IgD-negative memory B cell (primary cell): ENCODE measurements at regions not wholly inside any gene's neighbourhood (a gene's known extent, or its start where the extent isn't known, plus 50 kb on each side); places are given as distances from the start of the nearest gene placed in this dataset.
A peak's percentile ranks its signal among the peaks of the same experiment; 100 is the strongest.
"Not testable (repeated sequence)": the region's sequence is repeated elsewhere in the genome, so short reads cannot be mapped to it uniquely, and the experiment has no call there.

ENCODE experiments used
- H3K27ac Mint-ChIP-seq, 3 donors: one replicate each; pipeline ENCODE4 v1.8.0; 2020 to 2022; ENCODE audit warnings: mild to moderate bottlenecking in 3 of 3, mixed read lengths in 3 of 3, moderate library complexity in 1 of 3
- H3K27me3 Mint-ChIP-seq: one replicate; pipeline ENCODE4 v1.8.0; 2021; ENCODE audit warnings: mixed read lengths
- H3K36me3 Mint-ChIP-seq: one replicate; pipeline ENCODE4 v1.8.0; 2020; ENCODE audit warnings: mild to moderate bottlenecking, mixed read lengths
- H3K4me1 Mint-ChIP-seq, 3 donors: one replicate each; pipeline ENCODE4 v1.8.0; 2020 to 2022; ENCODE audit warnings: mixed read lengths in 3 of 3, mild to moderate bottlenecking in 1 of 3
- H3K4me3 Mint-ChIP-seq, 4 donors: one replicate each; pipeline ENCODE4 v1.8.0; 2020 to 2022; ENCODE audit warnings: mild to moderate bottlenecking in 4 of 4, mixed read lengths in 4 of 4, moderate library complexity in 3 of 4
- H3K9me3 Mint-ChIP-seq, 3 donors: one replicate each; pipeline ENCODE4 v1.8.0; 2020 to 2021; ENCODE audit warnings: mixed read lengths in 3 of 3, mild to moderate bottlenecking in 1 of 3

DNA sequence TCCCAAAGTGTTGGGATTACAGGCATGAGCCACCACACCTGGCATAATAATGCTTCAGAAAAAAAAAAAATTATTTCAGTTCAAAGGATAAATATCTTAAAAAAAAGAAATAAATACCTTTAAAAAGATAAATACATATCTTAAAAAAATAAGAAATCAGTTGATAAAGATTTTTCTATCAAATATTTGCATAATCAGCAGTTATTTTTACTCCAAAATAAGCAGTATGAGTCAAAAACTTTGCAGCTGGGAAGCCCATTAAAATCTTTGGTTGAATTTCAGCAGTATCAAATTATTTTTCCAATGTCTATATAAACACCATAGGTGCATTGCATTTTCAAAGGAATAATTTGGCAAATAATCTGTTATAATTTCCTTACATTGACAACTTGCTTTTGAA, 202.5 kb downstream of the KBTBD8 start:
- H3K27ac Mint-ChIP-seq = no peak overlapping the region
- H3K36me3 Mint-ChIP-seq = no peaks in the 10 kb centered on the region
- no peak overlapping the region for H3K4me3 Mint-ChIP-seq
- H3K27me3 Mint-ChIP-seq = no peaks in the 10 kb centered on the region
- H3K4me1 Mint-ChIP-seq = peaks cover 0 to 5% (median 4%) of the 10 kb centered on the region in 3 donors
- peaks cover 0 to 1% (median 0%) of the 10 kb centered on the region in 3 donors for H3K9me3 Mint-ChIP-seq

DNA sequence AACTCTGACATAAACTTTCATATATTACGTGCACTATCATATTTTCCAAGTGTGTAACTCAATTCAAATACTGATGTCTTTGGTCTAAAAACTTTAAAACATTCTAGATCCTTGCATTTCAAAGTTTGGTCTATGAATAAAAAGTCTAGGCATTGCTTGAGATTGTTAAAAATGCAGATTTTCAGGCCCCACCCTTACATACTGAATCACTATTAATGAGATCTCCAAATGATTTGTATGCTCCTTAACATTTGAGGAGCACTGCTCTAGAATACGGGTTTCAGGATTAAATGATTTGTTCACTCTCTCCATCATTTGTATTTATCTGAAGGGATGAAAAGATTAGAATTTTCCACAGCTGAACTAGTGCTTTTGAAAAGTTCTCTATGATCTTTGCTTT, 202.9 kb downstream of the KBTBD8 start:
- H3K36me3 Mint-ChIP-seq = no peaks in the 10 kb centered on the region
- peaks cover 0 to 5% (median 4%) of the 10 kb centered on the region in 3 donors for H3K4me1 Mint-ChIP-seq
- H3K4me3 Mint-ChIP-seq = no peak overlapping the region
- peaks cover 0 to 1% (median 0%) of the 10 kb centered on the region in 3 donors for H3K9me3 Mint-ChIP-seq
- no peak overlapping the region for H3K27ac Mint-ChIP-seq
- no peaks in the 10 kb centered on the region for H3K27me3 Mint-ChIP-seq

DNA sequence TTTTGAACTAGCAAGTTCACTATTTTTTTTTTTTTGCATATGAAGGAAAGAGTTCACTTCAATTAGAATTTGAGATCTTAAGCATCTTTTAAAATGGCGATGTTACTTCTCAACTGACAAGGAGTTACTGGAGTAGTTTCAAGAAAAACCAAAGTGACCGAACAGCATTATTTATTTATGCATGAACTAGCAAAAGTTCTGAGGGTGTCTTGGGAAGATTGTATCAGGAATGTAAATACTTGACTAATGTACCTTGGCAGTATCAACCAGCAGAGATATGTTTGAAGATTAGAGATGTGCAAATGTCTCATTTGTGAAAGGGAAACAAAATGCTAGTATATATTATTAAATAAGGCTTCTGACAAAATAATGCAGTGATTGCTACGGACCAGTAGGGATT, 203.9 kb downstream of the KBTBD8 start:
- Mint-ChIP-seq H3K27ac (no peak overlapping the region), H3K4me3 (no peak overlapping the region)

DNA sequence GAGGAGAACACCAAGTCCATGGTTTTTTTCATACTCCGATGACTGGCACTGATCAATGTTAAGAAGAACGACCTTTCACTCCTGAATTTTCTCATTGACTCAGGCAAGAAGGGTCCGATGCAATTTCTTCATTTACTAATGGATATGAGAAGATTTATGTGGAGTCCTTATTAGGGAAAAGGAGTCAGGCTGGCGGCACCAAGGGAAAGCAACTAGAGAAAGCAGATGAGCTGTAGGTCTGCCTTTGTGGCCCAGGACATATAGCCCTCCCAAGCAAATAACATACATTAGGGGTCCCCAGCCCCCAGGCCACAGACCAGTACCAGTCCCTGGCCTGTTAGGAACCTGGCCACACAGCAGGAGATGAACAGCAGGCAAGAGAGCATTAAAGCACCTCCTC, 206.8 kb downstream of the KBTBD8 start:
- Mint-ChIP-seq H3K27ac (no peak overlapping the region), H3K36me3 (no peaks in the 10 kb centered on the region), H3K4me1 (peaks cover 0 to 5% (median 4%) of the 10 kb centered on the region in 3 donors), H3K27me3 (no peaks in the 10 kb centered on the region), H3K9me3 (no peaks in the 10 kb centered on the region), H3K4me3 (no peak overlapping the region)

More for the DNA sequence above, 203.9 kb downstream of the KBTBD8 start:
- Mint-ChIP-seq H3K9me3 (peaks cover 0 to 1% (median 0%) of the 10 kb centered on the region in 3 donors), H3K4me1 (peaks cover 0 to 5% (median 4%) of the 10 kb centered on the region in 3 donors), H3K27me3 (no peaks in the 10 kb centered on the region), H3K36me3 (no peaks in the 10 kb centered on the region)

DNA sequence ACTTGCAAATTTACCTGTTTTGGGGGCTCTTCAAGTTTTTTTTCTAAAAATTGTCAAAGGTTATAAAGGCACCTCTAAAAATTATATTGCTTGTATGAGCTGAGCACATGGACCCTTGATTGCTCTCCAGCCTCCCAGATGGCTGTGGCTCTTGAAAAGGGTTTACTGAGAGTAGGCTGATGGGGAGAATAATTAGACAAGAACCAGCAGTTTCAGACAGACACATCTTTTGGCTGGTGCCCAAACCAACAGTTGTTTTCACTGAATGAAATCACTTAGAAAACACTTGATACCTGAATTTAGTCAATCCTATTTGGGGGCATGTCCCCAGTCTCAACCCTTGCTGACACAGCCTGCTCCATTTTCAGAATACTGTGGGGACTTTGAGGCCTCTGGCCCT, 217.6 kb downstream of the KBTBD8 start:
- no peaks in the 10 kb centered on the region for H3K9me3 Mint-ChIP-seq
- no peak overlapping the region for H3K27ac Mint-ChIP-seq
- H3K36me3 Mint-ChIP-seq = no peaks in the 10 kb centered on the region
- peaks cover 3% of the 10 kb centered on the region for H3K27me3 Mint-ChIP-seq
- H3K4me1 Mint-ChIP-seq = no peaks in the 10 kb centered on the region
- no peak overlapping the region for H3K4me3 Mint-ChIP-seq

DNA sequence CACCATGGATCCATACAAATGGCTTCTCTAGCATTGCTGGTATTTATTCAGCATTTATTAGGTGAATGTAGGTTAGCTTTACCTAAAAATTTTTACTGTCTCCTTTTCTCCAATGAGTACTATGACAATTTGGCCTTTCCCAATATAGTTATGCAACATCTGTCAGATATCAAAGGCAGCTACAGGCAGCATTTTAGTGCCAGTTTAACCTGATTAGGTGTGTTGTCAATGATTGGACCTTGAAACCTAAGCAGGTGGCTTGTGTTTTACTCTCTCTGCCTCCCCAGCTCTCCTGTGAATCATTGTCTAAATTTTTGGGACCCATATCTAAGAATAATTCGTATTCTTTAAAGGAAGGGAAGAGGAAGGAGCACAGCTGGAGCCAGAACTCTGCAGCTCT, 228.9 kb downstream of the KBTBD8 start:
- H3K27me3 Mint-ChIP-seq = no peaks in the 10 kb centered on the region
- no peaks in the 10 kb centered on the region for H3K4me1 Mint-ChIP-seq
- no peaks in the 10 kb centered on the region for H3K9me3 Mint-ChIP-seq
- H3K36me3 Mint-ChIP-seq = no peaks in the 10 kb centered on the region
- H3K4me3 Mint-ChIP-seq = no peak overlapping the region
- H3K27ac Mint-ChIP-seq = no peak overlapping the region

DNA sequence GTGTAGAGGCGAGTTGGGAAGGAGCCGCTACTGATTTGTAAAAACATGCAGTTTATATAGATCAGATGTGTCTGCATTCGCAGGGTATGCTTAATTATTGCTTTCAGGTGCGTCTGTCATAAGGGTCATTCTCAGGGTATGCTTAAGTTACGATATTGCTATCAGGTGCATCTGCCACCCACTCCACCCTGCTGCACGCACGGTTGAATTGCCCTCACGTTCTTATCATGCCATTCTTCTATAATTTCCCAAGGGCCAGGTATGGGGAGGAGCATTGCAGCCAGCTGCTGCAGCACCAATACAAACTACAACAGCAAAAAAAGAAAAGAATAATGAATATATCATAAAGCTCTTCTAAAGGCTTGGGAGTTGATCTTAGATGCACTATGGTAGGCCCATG, 230.0 kb downstream of the KBTBD8 start:
- no peaks in the 10 kb centered on the region for H3K27me3 Mint-ChIP-seq
- H3K4me1 Mint-ChIP-seq = no peaks in the 10 kb centered on the region
- H3K27ac Mint-ChIP-seq = no peak overlapping the region
- no peak overlapping the region for H3K4me3 Mint-ChIP-seq
- no peaks in the 10 kb centered on the region for H3K9me3 Mint-ChIP-seq
- no peaks in the 10 kb centered on the region for H3K36me3 Mint-ChIP-seq

DNA sequence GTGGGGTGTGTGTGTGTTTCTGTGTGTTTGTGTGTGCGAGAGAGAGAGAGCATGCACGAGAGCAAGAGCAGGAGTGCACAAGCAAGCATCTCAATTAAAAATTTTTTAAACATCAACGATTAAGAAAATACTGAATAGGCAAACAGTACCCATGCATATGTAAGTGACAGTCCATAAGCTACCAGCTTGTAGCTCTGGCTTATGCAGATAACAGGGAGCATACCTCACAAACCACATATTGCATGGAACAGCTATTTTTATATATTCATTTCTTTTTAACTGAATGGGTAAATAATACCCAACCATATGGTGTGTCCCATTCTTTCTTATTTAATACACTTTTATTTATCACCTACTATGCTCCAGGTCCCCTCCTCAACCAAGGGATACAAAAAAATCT, 234.5 kb downstream of the KBTBD8 start:
- H3K4me1 Mint-ChIP-seq = no peaks in the 10 kb centered on the region
- H3K36me3 Mint-ChIP-seq = no peaks in the 10 kb centered on the region
- peaks cover 0 to 1% (median 0%) of the 10 kb centered on the region in 3 donors for H3K9me3 Mint-ChIP-seq
- H3K27me3 Mint-ChIP-seq = no peaks in the 10 kb centered on the region
- H3K27ac Mint-ChIP-seq = peak overlapping the region in 1 of 3 donors; percentile 37
- no peak overlapping the region for H3K4me3 Mint-ChIP-seq

DNA sequence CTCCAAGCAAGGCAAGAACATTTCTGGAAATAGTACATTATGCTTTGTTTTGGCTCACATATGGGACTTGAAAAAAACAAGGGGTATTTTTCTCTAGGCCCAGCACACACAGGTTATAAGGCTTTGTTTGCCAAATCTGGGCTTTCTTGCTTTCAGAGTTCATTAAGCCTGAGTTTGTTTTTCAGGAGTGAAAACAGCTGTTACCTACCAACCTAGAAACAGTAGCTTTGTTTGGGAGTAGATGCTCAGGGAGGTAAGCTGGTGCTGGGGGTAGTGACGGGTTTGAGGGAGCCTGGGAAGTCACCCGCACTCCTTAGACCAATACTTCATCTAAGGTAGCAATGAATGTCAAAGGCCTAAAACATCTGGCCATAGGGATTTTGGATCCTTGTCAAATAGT, 241.2 kb downstream of the KBTBD8 start:
- Mint-ChIP-seq H3K27ac (no peak overlapping the region), H3K36me3 (no peaks in the 10 kb centered on the region), H3K4me3 (no peak overlapping the region), H3K4me1 (no peaks in the 10 kb centered on the region), H3K9me3 (peaks cover 0 to 3% (median 0%) of the 10 kb centered on the region in 3 donors), H3K27me3 (no peaks in the 10 kb centered on the region)

DNA sequence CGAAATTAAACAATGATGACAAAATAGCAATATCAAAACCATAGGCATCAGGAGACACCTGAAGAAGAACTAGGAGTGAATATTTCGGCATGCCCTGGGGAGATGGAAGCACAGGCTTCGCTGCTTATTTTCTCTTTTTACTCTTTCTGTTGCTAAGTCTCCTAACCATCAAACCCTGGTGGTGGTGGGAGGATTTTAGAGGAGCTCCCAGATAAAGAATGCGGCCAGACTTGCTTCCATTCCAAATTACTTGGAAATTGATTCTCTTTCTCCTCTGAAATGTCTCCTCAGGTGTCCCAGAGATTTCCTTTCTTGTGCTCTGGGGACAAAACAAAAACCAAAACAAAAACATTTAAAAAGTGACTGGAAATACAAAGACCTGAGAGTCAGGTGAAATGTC, 243.0 kb downstream of the KBTBD8 start:
- no peaks in the 10 kb centered on the region for H3K36me3 Mint-ChIP-seq
- H3K27ac Mint-ChIP-seq = no peak overlapping the region
- no peaks in the 10 kb centered on the region for H3K4me1 Mint-ChIP-seq
- no peak overlapping the region for H3K4me3 Mint-ChIP-seq
- H3K27me3 Mint-ChIP-seq = no peaks in the 10 kb centered on the region
- H3K9me3 Mint-ChIP-seq = peaks cover 0 to 3% (median 0%) of the 10 kb centered on the region in 3 donors

DNA sequence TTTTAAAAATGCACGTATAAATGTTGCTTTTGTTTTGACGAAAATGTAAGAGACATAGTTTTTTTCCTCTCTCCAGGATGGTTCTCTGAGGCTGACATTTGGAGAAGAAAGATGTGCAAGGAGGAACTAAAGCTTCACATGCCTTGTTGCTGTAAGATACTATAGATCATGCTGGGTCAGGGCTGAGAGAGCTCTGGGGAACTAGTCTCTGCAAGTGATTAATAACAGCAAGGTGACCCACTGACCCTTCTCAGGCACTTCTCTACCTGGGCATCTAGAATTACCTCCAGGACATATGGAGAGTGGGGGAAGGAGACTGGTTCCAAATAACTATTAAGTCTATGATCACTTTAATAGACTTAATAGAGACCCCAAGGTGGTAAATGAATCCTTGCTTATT, 246.0 kb downstream of the KBTBD8 start:
- Mint-ChIP-seq H3K4me1 (no peaks in the 10 kb centered on the region), H3K4me3 (no peak overlapping the region), H3K36me3 (no peaks in the 10 kb centered on the region), H3K27ac (no peak overlapping the region), H3K9me3 (no peaks in the 10 kb centered on the region), H3K27me3 (peaks cover under 1% of the 10 kb centered on the region)

DNA sequence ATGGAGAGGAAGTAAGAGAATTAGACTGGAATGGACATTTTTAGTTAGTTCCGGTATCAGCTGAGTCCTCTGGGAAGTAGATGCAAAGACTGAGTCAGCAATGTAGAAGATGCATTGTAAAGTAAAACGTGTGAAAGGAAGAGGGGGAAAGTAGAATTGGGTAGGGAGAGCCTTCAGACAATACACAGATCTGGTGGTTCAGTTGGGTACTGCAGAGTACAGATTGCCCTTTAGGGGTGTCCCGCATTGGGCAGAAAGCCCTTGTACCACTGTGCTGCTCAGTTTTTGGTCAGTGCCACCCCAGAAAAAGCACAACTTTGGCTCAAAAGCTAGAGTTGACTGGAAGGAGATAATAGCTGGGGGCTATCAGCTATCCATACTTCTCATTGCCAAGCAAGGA, 247.4 kb downstream of the KBTBD8 start:
- H3K27ac Mint-ChIP-seq = no peak overlapping the region
- no peaks in the 10 kb centered on the region for H3K36me3 Mint-ChIP-seq
- H3K27me3 Mint-ChIP-seq = peaks cover 2% of the 10 kb centered on the region
- no peaks in the 10 kb centered on the region for H3K4me1 Mint-ChIP-seq
- no peak overlapping the region for H3K4me3 Mint-ChIP-seq
- no peaks in the 10 kb centered on the region for H3K9me3 Mint-ChIP-seq

DNA sequence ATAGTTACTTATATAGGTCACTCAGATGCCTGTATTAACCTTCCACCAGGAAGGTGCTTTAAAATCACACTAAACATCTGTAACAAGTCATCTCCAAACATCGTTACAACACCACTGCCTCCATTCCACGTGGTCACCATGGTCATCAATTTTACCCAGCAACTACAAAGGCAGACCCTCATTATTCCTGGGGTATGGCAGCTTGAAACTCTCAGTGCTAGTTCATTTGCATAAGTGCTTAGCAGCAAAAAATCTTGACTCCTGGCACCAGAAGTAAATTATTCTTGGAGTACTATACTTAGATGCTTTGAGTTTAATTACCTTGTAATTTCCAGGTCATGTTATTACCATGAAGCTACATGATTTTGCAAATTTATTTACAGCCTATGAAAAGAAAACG, 250.6 kb downstream of the KBTBD8 start:
- Mint-ChIP-seq H3K9me3 (peaks cover 3 to 7% (median 4%) of the 10 kb centered on the region in 3 donors), H3K4me1 (peaks cover 0 to 2% (median 0%) of the 10 kb centered on the region in 3 donors), H3K27ac (no peak overlapping the region), H3K27me3 (peaks cover 2% of the 10 kb centered on the region), H3K4me3 (no peak overlapping the region), H3K36me3 (no peaks in the 10 kb centered on the region)

DNA sequence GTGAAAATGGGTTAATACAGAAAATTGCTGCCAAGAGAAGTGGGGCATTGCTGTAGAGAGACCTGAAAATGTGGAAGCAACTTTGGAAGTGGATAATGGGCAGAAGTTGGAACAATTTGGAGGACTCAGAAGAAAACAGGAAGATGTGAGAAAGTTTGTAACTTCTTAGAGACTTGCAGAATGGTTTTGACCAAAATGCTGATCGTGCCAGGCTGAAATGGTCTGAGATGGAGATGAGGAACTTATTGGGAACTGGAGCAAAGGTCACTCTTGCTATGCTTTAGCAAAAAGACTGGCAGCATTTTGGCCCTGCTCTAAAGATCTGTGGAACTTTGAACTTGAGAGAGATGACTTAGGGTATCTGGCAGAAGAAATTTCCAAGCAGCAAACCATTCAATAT, 254.8 kb downstream of the KBTBD8 start:
- H3K27ac Mint-ChIP-seq, H3K4me3 Mint-ChIP-seq, H3K4me1 Mint-ChIP-seq, H3K27me3 Mint-ChIP-seq, H3K36me3 Mint-ChIP-seq: not testable (repeated sequence)
- peaks cover 4 to 17% (median 12%) of the 10 kb centered on the region in 3 donors for H3K9me3 Mint-ChIP-seq

DNA sequence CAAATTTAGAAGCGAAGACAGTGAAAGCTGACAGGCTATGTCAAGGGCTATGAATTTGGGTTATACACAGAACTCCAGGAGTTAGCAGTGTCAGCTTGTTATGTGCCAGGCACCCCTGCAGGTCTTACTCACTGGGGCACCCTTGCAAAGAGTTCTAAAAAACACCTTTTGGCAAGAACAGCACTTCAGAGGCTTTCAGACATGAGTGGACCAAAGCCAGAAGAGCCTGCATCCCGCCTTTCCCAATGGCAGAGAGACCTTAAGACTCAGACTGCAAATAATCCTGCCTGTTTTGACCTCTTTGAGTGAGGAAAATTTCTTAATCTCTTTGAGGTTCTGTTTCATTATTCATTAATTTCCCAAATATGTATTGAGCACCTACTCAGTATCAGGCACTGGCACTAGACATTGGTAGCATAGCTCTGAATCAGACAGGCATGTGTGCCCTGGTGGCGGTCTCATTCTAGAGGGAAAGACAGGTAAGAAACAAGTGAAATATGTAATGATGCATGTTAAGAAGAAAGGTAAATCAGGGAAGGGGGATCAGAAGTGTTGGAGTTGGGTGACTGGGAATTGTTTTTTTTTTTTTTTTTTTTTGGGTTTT, 280.0 kb downstream of the KBTBD8 start:
- Mint-ChIP-seq H3K27me3 (no peaks in the 10 kb centered on the region), H3K4me1 (no peaks in the 10 kb centered on the region), H3K27ac (no peak overlapping the region)

DNA sequence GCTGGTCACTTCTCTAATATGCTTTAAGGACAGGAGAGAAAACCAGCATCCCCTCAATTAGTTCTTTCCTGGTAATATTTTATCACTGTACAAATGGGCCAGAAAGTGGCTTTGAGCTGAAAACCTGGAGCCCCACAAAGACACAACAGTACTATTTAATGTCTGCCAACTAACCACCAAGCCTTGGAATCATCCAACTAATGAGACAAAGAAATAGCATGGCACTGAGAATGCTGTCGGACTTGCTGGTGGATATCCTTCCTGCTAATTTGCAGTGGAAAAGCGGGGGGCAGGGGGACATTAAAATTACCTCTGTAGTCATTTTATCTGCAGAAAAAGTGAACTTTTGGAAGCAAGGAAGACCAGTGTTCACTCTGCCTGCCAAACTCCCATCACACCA, 288.5 kb downstream of the KBTBD8 start:
- Mint-ChIP-seq H3K36me3 (no peaks in the 10 kb centered on the region), H3K4me3 (no peak overlapping the region), H3K27ac (no peak overlapping the region), H3K4me1 (peaks cover 3 to 6% (median 6%) of the 10 kb centered on the region in 3 donors), H3K9me3 (peaks cover 0 to 2% (median 0%) of the 10 kb centered on the region in 3 donors), H3K27me3 (no peaks in the 10 kb centered on the region)

More for the DNA sequence above, 280.0 kb downstream of the KBTBD8 start:
- H3K9me3 Mint-ChIP-seq = peaks cover 0 to 9% (median 5%) of the 10 kb centered on the region in 3 donors
- no peaks in the 10 kb centered on the region for H3K36me3 Mint-ChIP-seq
- H3K4me3 Mint-ChIP-seq = no peak overlapping the region
